ENCODE measurements at regions not wholly inside any gene's neighbourhood (a gene's known extent, or its start where the extent isn't known, plus 50 kb on each side); places are given as distances from the start of the nearest gene placed in this dataset.

DNA sequence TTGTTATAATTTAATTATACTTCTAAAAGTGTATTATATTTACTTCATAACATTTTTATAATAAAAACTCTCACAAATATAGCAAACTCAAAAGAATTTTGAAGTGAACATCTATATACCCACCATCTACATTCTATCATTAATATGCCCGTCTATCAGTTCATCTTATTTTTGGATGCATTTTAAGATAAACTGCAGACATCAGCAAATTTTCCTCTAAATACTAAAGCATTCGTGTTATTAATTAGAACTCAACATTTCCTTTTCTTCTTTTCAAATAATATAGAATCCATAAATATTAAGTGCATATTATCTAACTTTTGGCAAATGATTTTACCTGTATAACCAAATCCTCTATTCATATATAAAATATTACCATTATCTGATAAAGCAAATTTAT, 242.9 kb upstream of the BCHE start:
- no peak for TF ChIP-seq CBX5 (IDR thresholded peaks at IDR 0.05; ENCODE audit: borderline replicate concordance, low read depth)
- no peak for TF ChIP-seq POLR2AphosphoS5 (IDR thresholded peaks at IDR 0.05; ENCODE audit: control insufficient read depth, insufficient read depth, low read depth, low read length)

All from K562 (cell line).